ENCODE measurements at regions not wholly inside any gene's neighbourhood (a gene's known extent, or its start where the extent isn't known, plus 50 kb on each side); places are given as distances from the start of the nearest gene placed in this dataset.

GRCh38 chr12:78797196-78797931 lies 67.2 kb upstream of the SYT1 start:
- no peak for TF ChIP-seq POLR2AphosphoS5 (IDR thresholded peaks at IDR 0.05)
- TF ChIP-seq CTCF (IDR thresholded peaks at IDR 0.05) = no peak
- TF ChIP-seq EP300 (IDR thresholded peaks at IDR 0.05) = no peak
- TF ChIP-seq POLR2A (IDR thresholded peaks at IDR 0.05) = no peak
